ENCODE measurements at regions not wholly inside any gene's neighbourhood (a gene's known extent, or its start where the extent isn't known, plus 50 kb on each side); places are given as distances from the start of the nearest gene placed in this dataset.
"Not testable (repeated sequence)": the region's sequence is repeated elsewhere in the genome, so short reads cannot be mapped to it uniquely, and the experiment has no call there.

- not testable (repeated sequence) for H3K27ac ChIP-seq
Measured at GRCh38 chr2:87600961-87601360, 146.9 kb upstream of the PLGLB2 start.

- not testable (repeated sequence) for H3K27ac ChIP-seq
Measured at GRCh38 chr2:87602118-87602517, 145.8 kb upstream of the PLGLB2 start.

- H3K27ac ChIP-seq, result not testable (repeated sequence)
Measured at GRCh38 chr2:87602728-87603127, 145.2 kb upstream of the PLGLB2 start.

GRCh38 chr2:87603418-87604278 is 144.2 kb upstream of the PLGLB2 start:
- not testable (repeated sequence) for H3K27ac ChIP-seq

- H3K27ac ChIP-seq, result not testable (repeated sequence)
Measured at GRCh38 chr2:87604279-87604818, 143.5 kb upstream of the PLGLB2 start.

- not testable (repeated sequence) for H3K27ac ChIP-seq
Measured at GRCh38 chr2:87604980-87605379, 142.9 kb upstream of the PLGLB2 start.

GRCh38 chr2:87608377-87609166 is 139.3 kb upstream of the PLGLB2 start:
- H3K27ac ChIP-seq, result not testable (repeated sequence)

- H3K27ac ChIP-seq, result not testable (repeated sequence)
Measured at GRCh38 chr2:87610974-87611373, 136.9 kb upstream of the PLGLB2 start.

GRCh38 chr2:87611416-87611815 is 136.5 kb upstream of the PLGLB2 start:
- not testable (repeated sequence) for H3K27ac ChIP-seq

- not testable (repeated sequence) for H3K27ac ChIP-seq
Measured at GRCh38 chr2:87611956-87612355, 135.9 kb upstream of the PLGLB2 start.

GRCh38 chr2:87614829-87615434 is 133.0 kb upstream of the PLGLB2 start:
- H3K27ac ChIP-seq, result not testable (repeated sequence)

- not testable (repeated sequence) for H3K27ac ChIP-seq
Measured at GRCh38 chr2:87619121-87619520, 128.8 kb upstream of the PLGLB2 start.

GRCh38 chr2:87621139-87621538 is 126.7 kb upstream of the PLGLB2 start:
- not testable (repeated sequence) for H3K27ac ChIP-seq

GRCh38 chr2:87622720-87623119 is 125.2 kb upstream of the PLGLB2 start:
- H3K27ac ChIP-seq, result not testable (repeated sequence)

GRCh38 chr2:87629491-87630458 is 118.1 kb upstream of the PLGLB2 start:
- not testable (repeated sequence) for H3K27ac ChIP-seq

- H3K27ac ChIP-seq, result not testable (repeated sequence)
Measured at GRCh38 chr2:87630892-87631291, 117.0 kb upstream of the PLGLB2 start.

- H3K27ac ChIP-seq, result not testable (repeated sequence)
Measured at GRCh38 chr2:87631402-87631801, 116.5 kb upstream of the PLGLB2 start.

- not testable (repeated sequence) for H3K27ac ChIP-seq
Measured at GRCh38 chr2:87633287-87633963, 114.5 kb upstream of the PLGLB2 start.

- H3K27ac ChIP-seq, result not testable (repeated sequence)
Measured at GRCh38 chr2:87634106-87634505, 113.8 kb upstream of the PLGLB2 start.

GRCh38 chr2:87634971-87635650 is 112.8 kb upstream of the PLGLB2 start:
- not testable (repeated sequence) for H3K27ac ChIP-seq
